GM18511 (cell line): ENCODE measurements at regions not wholly inside any gene's neighbourhood (a gene's known extent, or its start where the extent isn't known, plus 50 kb on each side); places are given as distances from the start of the nearest gene placed in this dataset.
"Not testable (repeated sequence)": the region's sequence is repeated elsewhere in the genome, so short reads cannot be mapped to it uniquely, and the experiment has no call there.

Experiments used
- ATAC-seq: cut with Tn5 transposase; IDR thresholded peaks from one replicate; pipeline ENCODE4 v1.9.1; 2021; ENCODE audit warnings: mild to moderate bottlenecking, moderate library complexity; ENCODE audit not compliant: unreplicated experiment

GRCh38 chr6:100229512-100229911, 235.2 kb downstream of the SIM1 start:
- ATAC-seq, result no peak

- ATAC-seq, result peak; percentile 99
Observed at GRCh38 chr6:100228834-100229441, 234.9 kb upstream of the MCHR2 start.

DNA sequence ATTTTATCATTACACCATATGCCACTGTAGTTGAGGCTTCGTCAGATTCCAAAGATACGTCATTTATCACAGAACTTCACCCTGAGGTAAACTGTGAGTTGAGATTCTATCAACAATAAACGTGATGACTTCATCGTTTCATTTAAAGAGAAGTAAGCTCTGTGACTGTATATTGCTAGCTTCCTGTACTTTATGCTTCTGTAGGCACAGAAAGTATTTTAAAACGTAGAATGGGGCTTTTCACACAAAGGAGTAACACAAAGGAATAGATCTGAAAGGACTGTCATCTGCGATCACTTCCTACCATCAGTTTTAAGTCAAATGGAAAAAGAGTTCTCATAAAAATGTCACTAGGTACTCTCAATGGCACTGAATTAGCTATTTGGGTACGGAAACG, 234.4 kb upstream of the MCHR2 start:
- peak; percentile 21 for ATAC-seq

DNA sequence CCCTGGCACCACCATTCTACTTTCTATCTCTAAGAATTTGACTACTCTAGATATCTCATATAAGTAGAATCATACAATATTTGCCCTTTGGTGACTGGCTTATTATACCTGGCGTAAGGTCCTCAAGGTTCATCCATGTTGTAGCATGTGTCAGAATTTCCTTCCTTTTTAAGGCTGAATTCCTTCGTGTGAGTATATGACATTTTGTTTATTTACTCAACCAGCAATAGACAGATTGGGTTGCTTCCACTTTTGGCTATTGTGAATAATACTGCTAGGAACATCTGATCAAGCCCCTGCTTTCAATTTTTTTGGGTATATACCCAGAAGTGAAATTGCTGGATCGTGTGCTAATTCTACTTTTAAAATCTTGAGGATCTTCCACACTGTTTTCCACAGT, 232.8 kb upstream of the MCHR2 start:
- no peak for ATAC-seq

GRCh38 chr6:100223952-100224351, 229.9 kb upstream of the MCHR2 start:
- not testable (repeated sequence) for ATAC-seq

GRCh38 chr6:100220543-100220942, 226.5 kb upstream of the MCHR2 start:
- no peak for ATAC-seq

DNA sequence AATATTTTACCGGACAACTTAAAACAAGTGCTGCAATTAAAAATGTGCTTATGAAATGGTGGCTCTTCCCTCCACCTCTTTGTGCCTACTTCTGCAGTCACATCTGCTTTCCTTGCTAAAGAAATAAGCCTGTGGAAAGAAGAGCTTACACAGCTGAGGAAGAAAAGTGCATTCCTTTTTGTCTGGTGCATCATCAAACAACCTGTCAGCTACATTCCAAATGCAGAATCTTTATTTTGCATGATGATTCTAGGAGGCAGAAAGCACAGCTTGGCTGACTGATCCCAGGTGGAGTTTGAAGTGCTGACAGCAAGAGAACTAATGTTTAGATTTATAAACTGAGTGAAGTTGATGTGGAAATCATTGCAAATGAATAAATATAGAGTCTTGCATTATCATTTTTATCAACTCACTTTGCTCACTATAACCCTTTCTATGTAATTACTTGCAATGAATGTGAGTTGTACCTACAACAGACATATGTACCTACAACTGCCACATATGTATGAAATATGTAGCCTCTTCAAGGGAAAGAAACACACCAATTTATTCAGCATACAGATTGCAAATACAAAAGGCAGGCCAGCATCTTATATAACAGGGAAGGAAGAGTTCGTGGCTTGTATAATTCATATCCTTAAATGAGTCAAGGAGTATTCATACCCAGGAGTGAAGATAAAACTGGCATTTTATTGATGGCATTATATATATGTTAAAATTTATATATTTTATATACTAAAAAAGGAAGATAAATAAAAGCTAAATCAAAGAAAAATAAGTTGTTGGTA, 223.4 kb upstream of the MCHR2 start:
- ATAC-seq, result no peak

GRCh38 chr6:100216760-100217159, 222.7 kb upstream of the MCHR2 start:
- ATAC-seq, result no peak

- ATAC-seq, result no peak
Observed at GRCh38 chr6:100212131-100212530, 218.1 kb upstream of the MCHR2 start.

DNA sequence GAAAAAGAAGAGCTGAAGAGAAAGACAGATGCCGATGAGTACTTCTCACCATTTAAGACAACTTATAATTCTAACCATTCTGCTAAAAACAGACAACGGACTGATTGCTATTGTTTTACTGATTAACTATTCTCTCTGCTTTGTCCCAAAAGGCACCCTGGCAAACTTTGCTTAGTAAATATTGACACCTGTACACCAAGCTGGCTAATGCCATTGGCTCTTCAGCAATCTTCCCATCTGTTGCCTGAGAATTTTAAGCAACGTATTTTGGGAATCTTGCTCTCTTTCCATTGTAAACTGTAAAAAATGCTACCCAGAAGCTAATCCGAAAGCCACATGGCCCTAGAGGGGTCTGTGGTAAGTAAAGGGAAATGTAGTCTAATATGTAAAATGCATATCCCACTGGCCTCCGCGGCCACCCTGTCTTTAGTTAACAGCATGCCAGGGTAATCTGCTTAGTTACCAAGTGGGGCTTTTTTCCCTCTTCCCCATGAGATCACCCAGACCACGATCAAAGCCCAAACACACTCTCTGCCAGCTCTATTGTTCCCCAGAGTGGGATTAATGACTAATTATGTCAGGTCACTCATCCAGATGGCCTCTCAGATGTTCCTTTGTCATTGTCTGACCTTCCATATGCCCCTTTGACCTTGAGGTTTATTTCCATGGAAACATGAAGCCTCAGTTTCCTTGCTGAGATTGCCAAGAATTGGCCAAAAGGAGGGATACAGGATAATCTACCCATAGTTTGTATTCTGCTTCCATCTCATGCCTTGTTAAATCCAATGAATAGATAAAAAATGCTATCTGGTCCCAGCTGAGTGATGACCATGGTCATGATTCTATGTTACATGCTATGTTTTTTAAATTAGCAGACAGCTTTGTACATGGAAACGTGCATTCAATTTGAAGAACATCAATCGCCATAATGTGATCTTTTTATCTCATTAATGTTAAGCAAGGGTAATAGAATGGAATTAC, 216.4 kb upstream of the MCHR2 start:
- ATAC-seq, result no peak

GRCh38 chr6:100209323-100210136, 215.5 kb upstream of the MCHR2 start:
- no peak for ATAC-seq

- no peak for ATAC-seq
Observed at GRCh38 chr6:100203400-100203799, 209.4 kb upstream of the MCHR2 start.

DNA sequence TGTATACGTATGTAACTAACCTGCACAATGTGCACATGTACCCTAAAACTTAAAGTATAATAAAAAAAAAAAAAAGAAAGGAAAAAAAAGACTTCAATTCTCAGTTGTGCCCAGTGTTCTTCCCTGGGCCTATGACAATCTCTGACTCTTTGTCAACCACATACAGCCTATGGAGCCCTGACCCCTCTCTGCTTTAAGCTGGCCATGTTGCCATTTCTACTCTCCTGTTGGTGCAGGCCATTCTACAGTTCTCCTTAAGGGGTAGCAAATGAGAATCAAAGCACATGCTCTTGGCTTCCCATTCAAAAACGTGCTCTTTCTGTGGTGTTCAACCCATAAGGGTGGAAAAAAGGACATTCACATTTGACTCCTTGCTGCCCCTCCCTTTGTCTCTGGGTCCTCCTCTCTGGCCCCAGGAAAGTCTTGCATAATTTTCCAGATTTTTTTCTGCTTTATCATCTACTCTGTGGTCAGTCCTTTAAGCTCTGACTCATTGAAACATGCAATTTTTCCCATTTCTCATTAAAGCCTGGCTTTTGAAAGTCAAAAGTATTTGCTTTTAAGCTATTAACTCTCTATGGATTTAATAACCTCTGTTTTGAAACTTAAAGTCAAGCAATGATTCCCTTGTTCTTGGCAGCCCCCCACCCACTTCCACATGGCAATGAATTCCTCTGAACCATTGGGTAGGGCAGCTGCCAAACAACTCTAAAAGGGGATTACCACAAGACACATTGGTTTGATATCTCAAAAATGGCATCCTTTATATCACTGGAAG, 208.6 kb upstream of the MCHR2 start:
- ATAC-seq, result no peak

DNA sequence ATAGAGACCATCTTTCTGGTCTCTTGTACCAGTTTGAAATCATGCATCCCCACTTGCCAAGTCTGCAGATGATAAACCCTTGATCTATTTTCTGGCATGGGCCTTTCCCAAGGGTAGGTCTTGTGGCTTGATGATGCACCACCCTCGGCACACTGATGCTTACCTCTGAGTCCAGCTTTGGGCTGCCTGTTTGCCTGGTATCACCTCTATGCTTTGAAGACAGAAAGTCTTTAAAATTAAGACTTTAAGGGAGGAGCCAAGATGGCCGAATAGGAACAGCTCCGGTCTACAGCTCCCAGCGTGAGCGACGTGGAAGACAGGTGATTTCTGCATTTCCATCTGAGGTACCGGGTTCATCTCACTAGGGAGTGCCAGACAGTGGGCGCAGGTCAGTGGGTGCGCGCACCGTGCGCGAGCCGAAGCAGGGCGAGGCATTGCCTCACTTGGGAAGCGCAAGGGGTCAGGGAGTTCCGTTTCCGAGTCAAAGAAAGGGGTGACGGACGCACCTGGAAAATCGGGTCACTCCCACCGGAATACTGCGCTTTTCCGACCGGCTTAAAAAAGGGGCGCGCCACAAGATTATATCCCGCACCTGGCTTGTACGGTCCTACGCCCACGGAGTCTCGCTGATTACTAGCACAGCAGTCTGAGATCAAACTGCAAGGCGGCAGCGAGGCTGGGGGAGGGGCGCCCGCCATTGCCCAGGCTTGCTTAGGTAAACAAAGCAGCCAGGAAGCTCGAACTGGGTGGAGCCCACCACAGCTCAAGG, 202.4 kb upstream of the MCHR2 start:
- ATAC-seq, result not testable (repeated sequence)

- ATAC-seq, result not testable (repeated sequence)
Observed at GRCh38 chr6:100195244-100195643, 201.2 kb upstream of the MCHR2 start.

GRCh38 chr6:100194535-100194934, 200.5 kb upstream of the MCHR2 start:
- ATAC-seq, result no peak

- ATAC-seq, result no peak
Observed at GRCh38 chr6:100188754-100189153, 194.7 kb upstream of the MCHR2 start.

- ATAC-seq, result no peak
Observed at GRCh38 chr6:100186552-100186951, 192.5 kb upstream of the MCHR2 start.

GRCh38 chr6:100185615-100186014, 191.6 kb upstream of the MCHR2 start:
- ATAC-seq, result peak; percentile 90
